IMR-90 (cell line): ENCODE measurements at regions not wholly inside any gene's neighbourhood (a gene's known extent, or its start where the extent isn't known, plus 50 kb on each side); places are given as distances from the start of the nearest gene placed in this dataset.

ENCODE experiments used
- ATAC-seq: fragments of 200-7000 bp; cut with Tn5 transposase; 2 replicates; pipeline ENCODE4 v1.9.1; 2020; ENCODE audit warnings: low read depth, mild to moderate bottlenecking, moderate library complexity
- BruUV-seq: library from RNA; stranded (reverse); fragments of 400-500 nt; replicated peaks from 2 replicates; lab custom pipeline; 2021; lab: Mats Ljungman, UMichigan
- CTCF ChIA-PET: fragments of 300-600 bp; formaldehyde crosslinking; extraction: SDS; loops from one replicate; lab custom pipeline; 2021; ENCODE audit warnings: antibody characterized with exemption; lab: Yijun Ruan, JAX
- POLR2A ChIA-PET: fragments of 300-600 bp; sonication (Branson Sonifier 250); formaldehyde crosslinking; loops from one replicate; lab custom pipeline; 2022; ENCODE audit warnings: antibody characterized with exemption; ENCODE audit not compliant: unreplicated experiment; lab: Charles Lee
- DNase-seq: peaks from one replicate; pipeline ENCODE4 v3.0.0; 2013
- H2AFZ ChIP-seq: replicated peaks from 2 replicates; pipeline ENCODE3; 2013; ENCODE audit warnings: low read length, mild to moderate bottlenecking; ENCODE audit not compliant: poor library complexity
- H2AK5ac ChIP-seq: 2 replicates; pipeline ENCODE4 v1.6.1; 2013; ENCODE audit warnings: low read depth, low read length, inconsistent platforms
- H2AK9ac ChIP-seq: replicated peaks from 2 replicates; pipeline ENCODE3; 2013; ENCODE audit warnings: mild to moderate bottlenecking, low read depth, low read length, moderate library complexity; ENCODE audit not compliant: poor library complexity
- H2BK120ac ChIP-seq: 2 replicates; pipeline ENCODE4 v1.6.1; 2013; ENCODE audit warnings: low read depth, low read length, inconsistent platforms
- H2BK15ac ChIP-seq: 3 replicates; pipeline ENCODE4 v1.6.1; 2013; ENCODE audit warnings: low read depth, low read length, inconsistent platforms
- H2BK20ac ChIP-seq: 2 replicates; pipeline ENCODE4 v1.6.1; 2013; ENCODE audit warnings: low read depth, mild to moderate bottlenecking, inconsistent platforms, low read length, moderate library complexity
- H2BK5ac ChIP-seq: 2 replicates; pipeline ENCODE4 v1.6.1; 2013; ENCODE audit warnings: mild to moderate bottlenecking, low read depth, low read length, inconsistent platforms; ENCODE audit not compliant: poor library complexity, severe bottlenecking
- H3K14ac ChIP-seq: replicated peaks from 2 replicates; pipeline ENCODE4 v1.6.1; 2013; ENCODE audit warnings: low read depth, low read length, inconsistent platforms
- H3K18ac ChIP-seq: 2 replicates; pipeline ENCODE4 v1.6.1; 2013; ENCODE audit warnings: low read depth, low read length, control low read depth
- H3K23ac ChIP-seq: 2 replicates; pipeline ENCODE4 v1.6.1; 2013; ENCODE audit warnings: low read depth, low read length, inconsistent platforms
- H3K27ac ChIP-seq: 2 replicates; pipeline ENCODE4 v1.5.1; 2013; ENCODE audit warnings: mild to moderate bottlenecking, control low read depth, low read length; ENCODE audit not compliant: insufficient read depth
- H3K27me3 ChIP-seq: 2 replicates; pipeline ENCODE4 v1.6.1; 2013; ENCODE audit warnings: low read length; ENCODE audit not compliant: control insufficient read depth, insufficient read depth
- H3K36me3 ChIP-seq: 2 replicates; pipeline ENCODE4 v1.6.1; 2013; ENCODE audit warnings: low read length, mixed read lengths; ENCODE audit not compliant: control insufficient read depth, insufficient read depth
- H3K4ac ChIP-seq: 2 replicates; pipeline ENCODE4 v1.6.1; 2013; ENCODE audit warnings: low read depth, low read length, inconsistent platforms
- H3K4me1 ChIP-seq: 2 replicates; pipeline ENCODE4 v1.6.1; 2013; ENCODE audit warnings: low read length, mixed read lengths; ENCODE audit not compliant: control insufficient read depth, insufficient read depth
- H3K4me2 ChIP-seq: 2 replicates; pipeline ENCODE4 v1.6.1; 2013; ENCODE audit warnings: low read depth, mild to moderate bottlenecking, control low read depth, low read length, moderate library complexity
- H3K4me3 ChIP-seq: 2 replicates; pipeline ENCODE4 v1.5.1; 2013; ENCODE audit warnings: low read depth, mild to moderate bottlenecking, control low read depth, low read length, moderate library complexity; ENCODE audit not compliant: insufficient read depth
- H3K56ac ChIP-seq: 2 replicates; pipeline ENCODE4 v1.6.1; 2013; ENCODE audit warnings: low read length, inconsistent platforms; ENCODE audit not compliant: insufficient read depth; ENCODE audit errors: extremely low read depth
- H3K79me1 ChIP-seq, 2 experiments: 2 replicates each; pipeline ENCODE4 v1.6.1; 2013; ENCODE audit warnings: low read length in 2 of 2, inconsistent platforms in 1 of 2, low read depth in 1 of 2
- H3K9ac ChIP-seq: 2 replicates; pipeline ENCODE4 v1.6.1; 2013; ENCODE audit warnings: low read depth, low read length, control low read depth
- H3K9me1 ChIP-seq: 2 replicates; pipeline ENCODE4 v1.6.1; 2013; ENCODE audit warnings: low read length, inconsistent platforms; ENCODE audit not compliant: insufficient read depth
- H3K9me3 ChIP-seq: 2 replicates; pipeline ENCODE4 v1.6.1; 2013; ENCODE audit warnings: low read length; ENCODE audit not compliant: control insufficient read depth, insufficient read depth
- H4K20me1 ChIP-seq: 2 replicates; pipeline ENCODE4 v1.6.1; 2013; ENCODE audit warnings: low read length, inconsistent platforms; ENCODE audit not compliant: insufficient read depth
- H4K5ac ChIP-seq: 2 replicates; pipeline ENCODE4 v1.6.1; 2013; ENCODE audit warnings: mild to moderate bottlenecking, low read depth, low read length, control low read depth
- H4K8ac ChIP-seq, 2 experiments: 2 replicates each; pipeline ENCODE4 v1.6.1; 2013; ENCODE audit warnings: low read depth in 2 of 2, low read length in 2 of 2, control low read depth in 1 of 2, inconsistent platforms in 1 of 2
- H4K91ac ChIP-seq: 2 replicates; pipeline ENCODE4 v1.6.1; 2013; ENCODE audit warnings: low read depth, low read length, inconsistent platforms; ENCODE audit not compliant: insufficient read depth
- BHLHE40 ChIP-seq: fragments of 150-350 bp; IDR thresholded peaks from 2 replicates; pipeline ENCODE4 v1.6.1; 2016; ENCODE audit warnings: mild to moderate bottlenecking, low read depth, low read length
- CEBPB ChIP-seq: IDR thresholded peaks from 2 replicates; pipeline ENCODE4 v1.6.1; 2012; ENCODE audit warnings: low read depth, low read length, improper control_type of control experiment
- CHD1 ChIP-seq: IDR thresholded peaks from 2 replicates; pipeline ENCODE4 v1.6.1; 2012; ENCODE audit warnings: low read depth, low read length, improper control_type of control experiment
- FOS ChIP-seq: fragments of 150-350 bp; IDR thresholded peaks from 2 replicates; pipeline ENCODE4 v1.6.1; 2016; ENCODE audit warnings: low read depth, low read length
- MAFK ChIP-seq: IDR thresholded peaks from 2 replicates; pipeline ENCODE4 v1.6.1; 2012; ENCODE audit warnings: low read depth, low read length, improper control_type of control experiment
- MAZ ChIP-seq: IDR thresholded peaks from 2 replicates; pipeline ENCODE4 v1.6.1; 2012; ENCODE audit warnings: low read depth, mild to moderate bottlenecking, low read length, improper control_type of control experiment, moderate library complexity, borderline replicate concordance
- MXI1 ChIP-seq: IDR thresholded peaks from 2 replicates; pipeline ENCODE4 v1.6.1; 2012; ENCODE audit warnings: low read depth, mild to moderate bottlenecking, low read length, moderate library complexity, borderline replicate concordance
- NFE2L2 ChIP-seq: fragments of 150-350 bp; IDR thresholded peaks from 2 replicates; pipeline ENCODE4 v1.6.1; 2016; ENCODE audit warnings: low read depth, mild to moderate bottlenecking, low read length
- POLR2A ChIP-seq: IDR thresholded peaks from 2 replicates; pipeline ENCODE4 v1.6.1; 2012; ENCODE audit warnings: mild to moderate bottlenecking, low read depth, low read length
- RAD21 ChIP-seq: IDR thresholded peaks from 2 replicates; pipeline ENCODE4 v1.6.1; 2012; ENCODE audit warnings: low read length, improper control_type of control experiment
- RCOR1 ChIP-seq: IDR thresholded peaks from 2 replicates; pipeline ENCODE4 v1.6.1; 2012; ENCODE audit warnings: mild to moderate bottlenecking, low read length, improper control_type of control experiment; ENCODE audit not compliant: insufficient replicate concordance
- RFX5 ChIP-seq: IDR thresholded peaks from 2 replicates; pipeline ENCODE4 v1.8.0; 2012; ENCODE audit warnings: low read depth, mild to moderate bottlenecking, low read length, moderate library complexity
- SMC3 ChIP-seq: fragments of 150-350 bp; IDR thresholded peaks from 2 replicates; pipeline ENCODE4 v1.6.1; 2016; ENCODE audit warnings: low read depth, mild to moderate bottlenecking, antibody characterized with exemption, low read length, moderate library complexity
- dilution Hi-C: fragments of 300-500 bp; cut with HindIII; formaldehyde crosslinking; loops from one replicate; pipeline ENCODE4 v1.14.3; 2018; ENCODE audit warnings: low sequenced_read_pairs; ENCODE audit not compliant: unreplicated experiment
- in situ Hi-C: fragments of 300-500 bp; cut with MboI; formaldehyde crosslinking; loops from 3 replicates; pipeline ENCODE4 v1.14.3; 2019; ENCODE audit warnings: low sequenced_read_pairs, inconsistent platforms, mixed read lengths
- intact Hi-C: fragments of 100-400 bp; cut with micrococcal nuclease; formaldehyde crosslinking; loops from 2 replicates; pipeline ENCODE4 v1.10.0; 2022
- TF ChIP-seq, protein P1 (sequence below): conservative IDR thresholded peaks from 2 replicates; pipeline ENCODE4 v1.5.1; 2012; ENCODE audit warnings: mild to moderate bottlenecking, low read depth, low read length, improper control_type of control experiment
- TF ChIP-seq, protein P2 (sequence below): fragments of 150-350 bp; IDR thresholded peaks from 2 replicates; pipeline ENCODE4 v1.6.1; 2017; ENCODE audit warnings: mild to moderate bottlenecking, antibody characterized with exemption, low read length, low read depth
- TF ChIP-seq, protein P3 (sequence below): fragments of 150-350 bp; IDR thresholded peaks from 2 replicates; pipeline ENCODE4 v1.6.1; 2016; ENCODE audit warnings: low read depth, mild to moderate bottlenecking, low read length, moderate library complexity, borderline replicate concordance

DNA sequence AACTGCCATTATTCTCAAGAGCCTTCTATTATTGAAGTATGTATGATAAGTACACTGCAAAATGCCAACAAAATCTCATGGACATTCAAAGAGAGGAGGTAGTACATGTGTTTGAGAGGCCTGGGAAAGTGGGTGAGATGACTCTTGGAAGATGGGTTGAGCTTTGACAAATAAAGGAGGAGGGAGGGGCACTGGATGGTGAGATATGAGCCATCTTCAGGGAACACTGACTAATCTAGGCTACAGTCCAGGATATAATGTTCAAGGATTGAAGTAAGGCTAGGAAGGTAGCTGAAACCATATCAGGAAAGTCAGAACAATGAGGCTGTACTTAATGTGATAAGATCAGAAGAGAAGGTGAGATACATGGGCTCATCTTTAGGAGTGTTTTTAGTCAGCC is 559.7 kb downstream of the ZEB2 start:
- no peak overlapping the region for H4K91ac ChIP-seq
- CTCF ChIA-PET: no interaction called here

More for the DNA sequence above, 559.7 kb downstream of the ZEB2 start:
- Histone ChIP-seq H3K79me1 (no peaks in the 10 kb centered on the region), H3K4me2 (no peak overlapping the region), H3K9me1 (peaks cover 4% of the 10 kb centered on the region; the same call in 1 of the 2 replicates), H3K36me3 (no peaks in the 10 kb centered on the region), H2BK20ac (0 out of 2 replicates have a peak overlapping the region, but pooled peaks have one; percentile 33), H3K27me3 (no peaks in the 10 kb centered on the region), H4K8ac (no peak overlapping the region), H2BK5ac (no peak overlapping the region), H3K27ac (no peak overlapping the region), H2BK120ac (no peak overlapping the region), H3K23ac (no peak overlapping the region), H3K18ac (no peak overlapping the region), H4K5ac (no peak overlapping the region), H3K4ac (no peak overlapping the region), H3K4me1 (peaks cover 4% of the 10 kb centered on the region), H3K4me3 (no peak overlapping the region), H3K9ac (no peak overlapping the region), H3K56ac (no peak overlapping the region), H3K9me3 (no peaks in the 10 kb centered on the region), H2BK15ac (no peak overlapping the region), H3K14ac (no peak overlapping the region), H2AK5ac (no peak overlapping the region), H4K20me1 (no peaks in the 10 kb centered on the region), H2AK9ac (no peak overlapping the region), H2AFZ (no peak overlapping the region)
- peak; percentile 32 for DNase-seq
- intact Hi-C loops: no loop called here
- dilution Hi-C loops: no loop called here
- POLR2A ChIA-PET: no interaction called here
- ATAC-seq: no peak
- BruUV-seq: no TSS peak
- TF ChIP-seq SMC3: no peak
- TF ChIP-seq POLR2A: no peak
- TF ChIP-seq RFX5: no peak
- TF ChIP-seq BHLHE40: no peak
- TF ChIP-seq, protein P1, sequence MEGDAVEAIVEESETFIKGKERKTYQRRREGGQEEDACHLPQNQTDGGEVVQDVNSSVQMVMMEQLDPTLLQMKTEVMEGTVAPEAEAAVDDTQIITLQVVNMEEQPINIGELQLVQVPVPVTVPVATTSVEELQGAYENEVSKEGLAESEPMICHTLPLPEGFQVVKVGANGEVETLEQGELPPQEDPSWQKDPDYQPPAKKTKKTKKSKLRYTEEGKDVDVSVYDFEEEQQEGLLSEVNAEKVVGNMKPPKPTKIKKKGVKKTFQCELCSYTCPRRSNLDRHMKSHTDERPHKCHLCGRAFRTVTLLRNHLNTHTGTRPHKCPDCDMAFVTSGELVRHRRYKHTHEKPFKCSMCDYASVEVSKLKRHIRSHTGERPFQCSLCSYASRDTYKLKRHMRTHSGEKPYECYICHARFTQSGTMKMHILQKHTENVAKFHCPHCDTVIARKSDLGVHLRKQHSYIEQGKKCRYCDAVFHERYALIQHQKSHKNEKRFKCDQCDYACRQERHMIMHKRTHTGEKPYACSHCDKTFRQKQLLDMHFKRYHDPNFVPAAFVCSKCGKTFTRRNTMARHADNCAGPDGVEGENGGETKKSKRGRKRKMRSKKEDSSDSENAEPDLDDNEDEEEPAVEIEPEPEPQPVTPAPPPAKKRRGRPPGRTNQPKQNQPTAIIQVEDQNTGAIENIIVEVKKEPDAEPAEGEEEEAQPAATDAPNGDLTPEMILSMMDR: no peak
- TF ChIP-seq MAFK: no peak
- no peak for TF ChIP-seq MAZ
- TF ChIP-seq RAD21: no peak
- TF ChIP-seq, protein P2, sequence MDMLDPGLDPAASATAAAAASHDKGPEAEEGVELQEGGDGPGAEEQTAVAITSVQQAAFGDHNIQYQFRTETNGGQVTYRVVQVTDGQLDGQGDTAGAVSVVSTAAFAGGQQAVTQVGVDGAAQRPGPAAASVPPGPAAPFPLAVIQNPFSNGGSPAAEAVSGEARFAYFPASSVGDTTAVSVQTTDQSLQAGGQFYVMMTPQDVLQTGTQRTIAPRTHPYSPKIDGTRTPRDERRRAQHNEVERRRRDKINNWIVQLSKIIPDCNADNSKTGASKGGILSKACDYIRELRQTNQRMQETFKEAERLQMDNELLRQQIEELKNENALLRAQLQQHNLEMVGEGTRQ: no peak
- TF ChIP-seq CHD1: no peak
- TF ChIP-seq MXI1: no peak
- TF ChIP-seq RCOR1: no peak
- TF ChIP-seq FOS: no peak
- no peak for TF ChIP-seq NFE2L2
- no peak for TF ChIP-seq CEBPB
- TF ChIP-seq, protein P3, sequence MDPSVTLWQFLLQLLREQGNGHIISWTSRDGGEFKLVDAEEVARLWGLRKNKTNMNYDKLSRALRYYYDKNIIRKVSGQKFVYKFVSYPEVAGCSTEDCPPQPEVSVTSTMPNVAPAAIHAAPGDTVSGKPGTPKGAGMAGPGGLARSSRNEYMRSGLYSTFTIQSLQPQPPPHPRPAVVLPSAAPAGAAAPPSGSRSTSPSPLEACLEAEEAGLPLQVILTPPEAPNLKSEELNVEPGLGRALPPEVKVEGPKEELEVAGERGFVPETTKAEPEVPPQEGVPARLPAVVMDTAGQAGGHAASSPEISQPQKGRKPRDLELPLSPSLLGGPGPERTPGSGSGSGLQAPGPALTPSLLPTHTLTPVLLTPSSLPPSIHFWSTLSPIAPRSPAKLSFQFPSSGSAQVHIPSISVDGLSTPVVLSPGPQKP: no peak
- in situ Hi-C loops: no loop called here
